Heart left ventricle (tissue), 13 donors: ENCODE measurements at regions not wholly inside any gene's neighbourhood (a gene's known extent, or its start where the extent isn't known, plus 50 kb on each side); places are given as distances from the start of the nearest gene placed in this dataset.

Experiments used
- CTCF ChIP-seq, 12 donors: fragments of 200-600 bp; sonication (generic) in 4 of 12; IDR thresholded peaks; one replicate each; pipeline versions ENCODE4 v1.5.0 to v1.8.0; 2018 to 2022; ENCODE audit warnings: antibody characterized with exemption in 12 of 12, mild to moderate bottlenecking in 5 of 12
- POLR2A ChIP-seq, 2 donors: fragments of 450-650 bp; IDR thresholded peaks; one replicate each; pipeline ENCODE4 v1.6.1; 2017; ENCODE audit warnings: antibody characterized with exemption in 2 of 2, mild to moderate bottlenecking in 2 of 2, moderate library complexity in 2 of 2
- donor health status: ischemic (EF 13 %, LVEDD 7.1; RV severe dilation, severe dysfunction).
- donor health status: DM: no; HTN: yes; CAD: no.
- donor health status: DM: no; HTN: no; CAD: no.
- donor health status: ischemic (EF 25% LVEDD 6.9; RV normal size, moderate dysfunction).
- donor health status: ischemic (EF 25% LVEDD 5.7; RV mildly dilated, moderate dysfunction).
- donor health status: ischemic (EF 35%, LVEDD 5.7; RV mildly dilated, moderate dysfunction).
- donor health status: nonischemic (EF 11% LVEDD 7.7; RV severe dilation, severe dysfunction).
- donor health status: DM: yes; HTN: yes; CAD: no.
- donor health status: PGD.
- donor health status: ischemic (EF 29% LVEDD 5.4; RV normal size, mild dysfunction).
- donor health status: nonischemic (EF 23%, LVEDD 6.1; RV moderate dilation, normal function).

DNA sequence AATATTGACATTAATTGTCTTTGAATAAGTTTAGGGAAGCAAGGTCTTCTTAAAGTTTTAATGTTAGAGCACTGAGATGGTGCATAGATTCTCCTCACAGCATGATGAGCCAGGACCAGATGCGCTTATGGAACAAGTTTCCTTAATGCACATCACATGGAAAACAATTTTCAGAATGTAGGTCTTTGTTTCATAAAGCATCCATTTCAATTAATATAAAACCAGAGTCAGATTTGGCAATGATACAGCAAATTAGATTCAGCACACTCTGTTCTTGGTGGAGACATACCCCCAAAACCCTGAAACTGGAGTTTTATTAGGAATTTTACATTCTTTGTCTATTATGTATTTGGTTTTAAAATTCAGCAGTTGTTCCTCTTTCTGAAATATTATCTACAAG is 402.1 kb upstream of the SEMA6A start:
- TF ChIP-seq CTCF (IDR thresholded peaks at IDR 0.05) = no peak
- TF ChIP-seq POLR2A (IDR thresholded peaks at IDR 0.05) = no peak
